GM21619 (cell line): ENCODE measurements at regions not wholly inside any gene's neighbourhood (a gene's known extent, or its start where the extent isn't known, plus 50 kb on each side); places are given as distances from the start of the nearest gene placed in this dataset.

Experiments
- ATAC-seq: cut with Tn5 transposase; IDR thresholded peaks from one replicate; pipeline ENCODE4 v1.9.1; 2021; ENCODE audit not compliant: unreplicated experiment

DNA sequence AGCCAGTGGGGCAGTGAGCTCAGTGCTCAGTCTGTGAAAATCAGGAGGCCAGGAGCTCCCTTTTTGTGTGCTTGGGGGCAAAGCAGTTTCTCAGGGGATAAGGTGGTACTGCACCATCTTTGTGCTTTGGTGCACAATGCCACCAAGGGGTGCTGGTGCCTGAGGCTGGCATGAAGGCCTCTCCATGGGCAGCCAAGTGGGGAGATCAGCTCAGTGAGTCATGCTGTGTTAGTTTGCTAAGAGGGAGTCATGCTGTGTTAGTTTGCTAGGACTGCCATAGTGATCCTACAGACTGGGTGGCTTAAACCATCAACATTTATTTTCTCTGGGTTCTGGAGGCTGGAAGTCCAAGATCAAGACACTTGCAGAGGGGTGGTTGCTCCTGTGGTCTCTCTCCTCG is 428.1 kb downstream of the PRDM2 start:
- ATAC-seq: no peak

GRCh38 chr1:14129009-14129408 is 429.0 kb downstream of the PRDM2 start:
- ATAC-seq: no peak

- no peak for ATAC-seq
Observed at GRCh38 chr1:14135070-14135469, 435.1 kb downstream of the PRDM2 start.

DNA sequence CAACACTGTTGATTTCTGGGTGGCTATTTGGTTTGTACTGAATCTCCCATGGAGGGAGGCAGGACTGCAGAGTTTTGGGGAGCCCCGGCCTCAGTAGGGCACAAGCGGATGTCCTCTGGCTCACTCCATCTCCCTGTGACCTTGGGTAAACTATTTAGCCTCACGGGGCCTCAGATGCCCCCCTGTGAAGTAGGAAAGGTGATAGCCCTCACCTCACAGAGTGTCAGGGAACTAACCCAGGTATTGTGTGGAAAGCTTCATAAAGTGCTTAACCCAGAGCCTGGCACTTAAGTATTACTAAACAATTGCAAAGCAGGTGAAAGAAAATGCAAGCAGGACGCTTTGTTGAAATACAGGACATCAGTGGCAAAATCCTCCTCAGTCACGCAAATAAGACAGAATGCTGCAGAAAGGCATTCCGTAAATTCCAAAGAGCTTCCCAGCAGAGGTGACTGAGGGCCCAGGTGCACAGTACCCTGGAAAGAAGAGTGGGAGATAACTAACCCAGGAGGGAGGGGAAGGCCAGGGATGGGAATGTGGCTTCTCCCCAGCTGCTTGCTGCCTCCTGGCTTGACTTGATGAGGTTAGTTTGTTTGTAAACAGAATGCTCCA is 436.3 kb downstream of the PRDM2 start:
- ATAC-seq: no peak

GRCh38 chr1:14136881-14137280 is 436.9 kb downstream of the PRDM2 start:
- no peak for ATAC-seq

GRCh38 chr1:14137411-14138134 is 437.6 kb downstream of the PRDM2 start:
- no peak for ATAC-seq

- ATAC-seq: no peak
Observed at GRCh38 chr1:14138135-14138506, 438.1 kb downstream of the PRDM2 start.

DNA sequence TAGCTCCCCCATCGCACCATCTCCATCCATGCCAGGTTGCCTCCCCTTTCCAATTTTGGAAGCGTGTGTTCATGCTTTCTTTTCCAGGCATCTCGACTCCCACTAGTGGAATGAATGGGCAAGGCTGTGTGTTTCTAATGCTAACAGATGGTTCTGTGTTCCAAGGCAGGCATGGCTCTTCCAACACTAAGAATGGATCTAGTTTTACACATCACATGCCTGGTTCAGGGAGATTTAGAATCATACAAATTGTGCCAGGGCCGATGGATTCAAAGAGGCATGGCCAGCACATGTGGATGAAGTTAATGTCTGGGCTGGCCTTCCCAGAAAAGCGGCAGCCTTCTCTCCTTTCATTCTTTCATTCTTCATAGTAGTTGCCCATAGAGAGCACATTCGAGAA is 438.7 kb downstream of the PRDM2 start:
- no peak for ATAC-seq

GRCh38 chr1:14140831-14141401 is 440.9 kb downstream of the PRDM2 start:
- no peak for ATAC-seq

DNA sequence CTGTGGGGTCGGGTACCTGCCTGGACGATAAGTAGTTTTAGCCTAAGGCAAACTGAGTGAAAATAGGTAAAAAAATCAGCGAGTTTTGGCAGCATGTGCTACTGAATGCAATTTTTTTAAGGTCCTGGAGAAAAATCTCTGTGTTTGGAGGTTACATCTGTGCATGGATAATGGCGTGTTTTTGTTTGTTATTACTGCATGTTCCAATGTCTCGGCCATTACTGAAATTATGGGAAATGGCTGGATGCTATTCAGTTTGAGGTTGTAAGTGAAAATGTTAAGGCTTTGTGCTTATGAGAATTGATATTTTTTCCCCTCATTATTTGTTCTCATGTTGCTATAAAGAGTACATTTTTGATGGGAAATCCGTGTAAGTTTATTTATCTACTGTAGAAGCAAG is 441.7 kb downstream of the PRDM2 start:
- ATAC-seq: no peak

DNA sequence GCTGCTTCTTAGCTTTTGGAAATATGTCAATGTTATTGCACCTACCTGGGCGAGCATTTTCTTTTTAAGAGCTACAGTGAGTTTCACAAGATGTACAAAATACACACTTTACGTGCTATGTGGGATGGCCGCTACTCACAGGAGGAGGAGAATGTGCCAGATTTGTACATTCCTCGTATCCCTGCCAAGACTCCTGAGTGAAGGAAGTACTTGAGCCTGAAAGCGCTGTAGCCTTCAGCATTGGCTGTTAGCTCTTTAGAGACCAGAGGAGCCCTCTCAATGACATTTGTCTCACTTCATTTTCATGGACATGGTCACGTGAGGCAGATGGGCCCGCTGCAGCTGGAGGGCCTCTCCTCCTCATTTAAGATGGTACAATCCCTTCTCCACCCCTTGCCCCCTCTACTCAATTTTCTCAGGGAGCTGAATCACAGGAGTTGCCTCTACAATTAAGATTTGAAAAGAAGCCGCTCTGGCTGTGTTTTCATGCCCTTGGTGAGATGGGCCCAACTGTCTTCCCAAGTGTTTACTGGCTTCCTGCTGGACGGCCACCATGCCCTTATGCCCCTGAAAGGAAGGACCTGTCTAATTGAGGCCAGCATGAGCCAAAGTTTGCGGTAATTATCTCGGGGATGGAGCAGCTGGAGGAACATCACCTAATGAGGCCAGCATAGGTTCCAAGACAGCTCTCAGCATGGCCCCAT is 442.6 kb downstream of the PRDM2 start:
- ATAC-seq: no peak

- no peak for ATAC-seq
Observed at GRCh38 chr1:14143777-14144176, 443.8 kb downstream of the PRDM2 start.

GRCh38 chr1:14148526-14148925 is 448.5 kb downstream of the PRDM2 start:
- no peak for ATAC-seq

DNA sequence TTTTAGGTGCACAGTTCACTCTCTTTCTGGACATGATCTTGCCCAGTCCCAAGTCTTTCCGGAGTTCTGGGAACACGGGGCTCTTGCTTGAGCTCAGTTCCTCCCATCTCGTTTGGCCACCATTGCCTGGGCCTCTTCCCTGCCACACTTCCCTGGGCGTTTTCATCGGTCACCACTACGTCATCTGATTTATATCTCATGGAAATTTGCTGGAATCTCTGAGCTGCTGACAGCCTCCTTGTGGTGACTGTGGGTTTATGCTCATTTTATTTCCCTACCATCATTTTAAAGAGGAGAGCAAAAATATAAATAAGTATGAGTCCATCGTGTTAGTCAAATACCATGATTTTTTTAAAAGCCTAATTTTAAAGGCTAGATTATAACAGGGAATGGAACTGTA is 449.1 kb upstream of the KAZN start:
- ATAC-seq: no peak

GRCh38 chr1:14156543-14156942 is 441.9 kb upstream of the KAZN start:
- ATAC-seq: no peak

DNA sequence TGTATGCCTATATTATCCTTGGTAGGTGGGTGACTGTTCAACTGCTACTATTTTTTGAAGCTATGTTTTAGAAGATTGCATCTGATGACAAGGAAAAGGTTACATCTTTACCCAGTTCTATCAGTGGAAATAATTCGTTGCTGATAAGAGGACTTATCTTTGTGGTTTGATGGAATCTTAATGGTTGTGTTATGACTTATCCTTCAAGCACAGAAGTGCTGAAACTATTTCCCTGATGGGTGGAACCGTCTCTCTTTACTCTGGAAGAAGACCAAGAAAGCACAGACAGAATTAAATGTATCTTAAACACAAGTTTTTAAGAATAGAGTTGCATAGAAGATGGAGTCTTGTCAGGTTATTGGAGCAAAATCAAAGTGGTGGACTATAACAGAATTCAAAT is 437.7 kb upstream of the KAZN start:
- no peak for ATAC-seq

GRCh38 chr1:14163246-14163645 is 435.2 kb upstream of the KAZN start:
- no peak for ATAC-seq

- no peak for ATAC-seq
Observed at GRCh38 chr1:14165371-14165801, 433.1 kb upstream of the KAZN start.

GRCh38 chr1:14167884-14168283 is 430.6 kb upstream of the KAZN start:
- ATAC-seq: no peak

- no peak for ATAC-seq
Observed at GRCh38 chr1:14168326-14169063, 430.0 kb upstream of the KAZN start.

DNA sequence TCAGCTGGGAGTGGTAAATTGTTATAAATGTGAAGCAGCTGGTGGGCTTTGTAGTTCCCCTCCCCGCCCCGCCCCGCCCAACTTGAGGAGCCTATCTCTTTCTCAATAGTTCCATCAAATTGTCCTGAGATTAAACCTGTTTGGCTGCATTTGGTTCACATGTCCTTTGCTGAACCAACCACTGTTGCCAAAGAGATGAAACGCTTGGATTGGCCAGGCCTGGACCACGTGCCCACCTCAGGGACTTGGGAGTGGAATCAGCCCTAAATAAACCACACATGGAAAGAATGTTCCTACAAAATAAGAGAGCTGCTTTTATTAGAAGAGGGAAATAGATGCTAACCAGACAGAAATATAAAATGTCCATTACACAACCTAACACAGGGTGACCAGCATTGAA is 424.9 kb upstream of the KAZN start:
- ATAC-seq: no peak
